OCI-LY1 (cell line): ENCODE measurements at regions not wholly inside any gene's neighbourhood (a gene's known extent, or its start where the extent isn't known, plus 50 kb on each side); places are given as distances from the start of the nearest gene placed in this dataset.

Experiments
- H2AFZ ChIP-seq: fragments of 200-600 bp; sonication (generic), shearing (Covaris generic); 2 replicates; pipeline ENCODE4 v1.6.0; 2014; ENCODE audit warnings: antibody characterized with exemption, mild to moderate bottlenecking, low read length
- H3F3A ChIP-seq: fragments of 200-600 bp; sonication (generic), shearing (Covaris generic); 2 replicates; pipeline ENCODE4 v1.6.0; 2014; ENCODE audit warnings: mild to moderate bottlenecking, antibody characterized with exemption, low read length, moderate library complexity; ENCODE audit not compliant: insufficient read depth
- H3K27ac ChIP-seq: fragments of 200-600 bp; sonication (generic); 2 replicates; pipeline ENCODE4 v1.5.1; 2014; ENCODE audit warnings: low read length, mixed run types, mild to moderate bottlenecking, low read depth; ENCODE audit not compliant: poor library complexity, severe bottlenecking
- H3K27me3 ChIP-seq: fragments of 200-600 bp; sonication (generic); 2 replicates; pipeline ENCODE4 v1.6.0; 2014; ENCODE audit warnings: antibody characterized with exemption, mild to moderate bottlenecking, low read length, moderate library complexity; ENCODE audit not compliant: insufficient read depth
- H3K36me3 ChIP-seq: fragments of 200-600 bp; sonication (generic); 2 replicates; pipeline ENCODE4 v1.6.1; 2014; ENCODE audit warnings: mild to moderate bottlenecking, antibody characterized with exemption, low read length, moderate library complexity, mixed read lengths; ENCODE audit not compliant: insufficient read depth
- H3K4me1 ChIP-seq: fragments of 200-600 bp; sonication (generic); 2 replicates; pipeline ENCODE4 v1.5.1; 2014; ENCODE audit warnings: mild to moderate bottlenecking, low read length, moderate library complexity; ENCODE audit not compliant: insufficient read depth, severe bottlenecking
- H3K4me2 ChIP-seq: fragments of 200-600 bp; sonication (generic), shearing (Covaris generic); 2 replicates; pipeline ENCODE4 v1.6.1; 2014; ENCODE audit warnings: low read length
- H3K4me3 ChIP-seq: fragments of 200-600 bp; sonication (generic); 2 replicates; pipeline ENCODE4 v1.5.1; 2014; ENCODE audit warnings: low read length, low read depth, mild to moderate bottlenecking, mixed read lengths; ENCODE audit not compliant: poor library complexity, severe bottlenecking
- H3K79me2 ChIP-seq: fragments of 200-600 bp; shearing (Covaris generic); 2 replicates; pipeline ENCODE4 v1.6.1; 2016; ENCODE audit warnings: mixed run types, low read length, mixed read lengths; ENCODE audit not compliant: insufficient read depth
- H3K9ac ChIP-seq: fragments of 200-600 bp; sonication (generic), shearing (Covaris generic); 2 replicates; pipeline ENCODE4 v1.6.1; 2014; ENCODE audit warnings: mild to moderate bottlenecking, low read length, mixed read lengths
- H3K9me2 ChIP-seq: fragments of 200-600 bp; sonication (generic), shearing (Covaris generic); 2 replicates; pipeline ENCODE4 v1.6.1; 2014; ENCODE audit warnings: low read depth, mild to moderate bottlenecking, low read length, mixed read lengths
- H3K9me3 ChIP-seq: fragments of 200-600 bp; shearing (Covaris generic); 2 replicates; pipeline ENCODE4 v1.6.1; 2014; ENCODE audit warnings: low read length, mixed read lengths
- H4K20me1 ChIP-seq: fragments of 200-600 bp; sonication (generic), shearing (Covaris generic); 2 replicates; pipeline ENCODE4 v1.6.0; 2016; ENCODE audit warnings: mild to moderate bottlenecking, low read length; ENCODE audit not compliant: insufficient read depth
- EZH2 ChIP-seq: fragments of 200-600 bp; sonication (generic), shearing (Covaris generic); IDR thresholded peaks from 2 replicates; pipeline ENCODE4 v1.8.0; 2017; ENCODE audit warnings: borderline replicate concordance, mixed run types, mild to moderate bottlenecking, antibody characterized with exemption, low read length, moderate library complexity, mixed read lengths
- TF ChIP-seq, protein P1 (sequence below): fragments of 200-600 bp; sonication (generic), shearing (Covaris generic); IDR thresholded peaks from 2 replicates; pipeline ENCODE4 v1.5.1; 2017; ENCODE audit warnings: mild to moderate bottlenecking, antibody characterized with exemption, low read length, moderate library complexity, mixed read lengths

GRCh38 chr10:131805696-131806095 lies 95.1 kb upstream of the PPP2R2D start:
- no peaks in the 10 kb centered on the region for H3K9me2 ChIP-seq
- no peaks in the 10 kb centered on the region for H3K79me2 ChIP-seq
- no peaks in the 10 kb centered on the region for H3K4me1 ChIP-seq
- H3K4me2 ChIP-seq, result no peak overlapping the region
- TF ChIP-seq EZH2, result no peak
- TF ChIP-seq, protein P1, sequence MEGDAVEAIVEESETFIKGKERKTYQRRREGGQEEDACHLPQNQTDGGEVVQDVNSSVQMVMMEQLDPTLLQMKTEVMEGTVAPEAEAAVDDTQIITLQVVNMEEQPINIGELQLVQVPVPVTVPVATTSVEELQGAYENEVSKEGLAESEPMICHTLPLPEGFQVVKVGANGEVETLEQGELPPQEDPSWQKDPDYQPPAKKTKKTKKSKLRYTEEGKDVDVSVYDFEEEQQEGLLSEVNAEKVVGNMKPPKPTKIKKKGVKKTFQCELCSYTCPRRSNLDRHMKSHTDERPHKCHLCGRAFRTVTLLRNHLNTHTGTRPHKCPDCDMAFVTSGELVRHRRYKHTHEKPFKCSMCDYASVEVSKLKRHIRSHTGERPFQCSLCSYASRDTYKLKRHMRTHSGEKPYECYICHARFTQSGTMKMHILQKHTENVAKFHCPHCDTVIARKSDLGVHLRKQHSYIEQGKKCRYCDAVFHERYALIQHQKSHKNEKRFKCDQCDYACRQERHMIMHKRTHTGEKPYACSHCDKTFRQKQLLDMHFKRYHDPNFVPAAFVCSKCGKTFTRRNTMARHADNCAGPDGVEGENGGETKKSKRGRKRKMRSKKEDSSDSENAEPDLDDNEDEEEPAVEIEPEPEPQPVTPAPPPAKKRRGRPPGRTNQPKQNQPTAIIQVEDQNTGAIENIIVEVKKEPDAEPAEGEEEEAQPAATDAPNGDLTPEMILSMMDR, result no peak
- no peak overlapping the region for H3K4me3 ChIP-seq
- H3K9ac ChIP-seq, result no peak overlapping the region
- no peaks in the 10 kb centered on the region for H3K27me3 ChIP-seq
- H3F3A ChIP-seq, result no peaks in the 10 kb centered on the region
- H2AFZ ChIP-seq, result no peak overlapping the region
- no peaks in the 10 kb centered on the region for H3K36me3 ChIP-seq
- no peaks in the 10 kb centered on the region for H4K20me1 ChIP-seq
- H3K9me3 ChIP-seq, result no peaks in the 10 kb centered on the region
- no peak overlapping the region for H3K27ac ChIP-seq

DNA sequence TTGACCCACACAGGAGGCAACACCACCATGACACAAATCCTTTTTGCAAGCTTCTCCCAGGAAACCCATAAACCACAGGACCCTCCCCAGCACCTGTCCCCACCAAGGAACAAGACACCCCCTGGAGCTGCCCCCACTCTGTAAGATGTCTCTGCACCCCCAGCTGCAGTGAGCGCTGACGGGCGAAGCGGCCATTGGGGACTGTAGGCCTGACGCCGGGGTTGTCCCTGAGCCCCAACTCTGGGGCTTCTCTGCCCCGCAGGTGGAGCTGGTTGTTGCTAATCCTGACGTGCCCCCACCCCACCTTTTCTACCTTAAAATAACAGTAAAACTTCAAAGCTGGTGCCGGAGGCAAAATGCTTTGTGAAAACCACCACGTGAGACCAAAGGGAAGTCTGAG lies 94.7 kb upstream of the PPP2R2D start:
- no peaks in the 10 kb centered on the region for H4K20me1 ChIP-seq
- no peaks in the 10 kb centered on the region for H3K27me3 ChIP-seq
- H3K4me3 ChIP-seq, result no peak overlapping the region
- no peak overlapping the region for H3K27ac ChIP-seq
- H3K79me2 ChIP-seq, result no peaks in the 10 kb centered on the region
- no peak overlapping the region for H2AFZ ChIP-seq
- no peaks in the 10 kb centered on the region for H3K9me3 ChIP-seq
- H3K9ac ChIP-seq, result no peak overlapping the region
- no peak overlapping the region for H3K4me2 ChIP-seq
- H3F3A ChIP-seq, result no peaks in the 10 kb centered on the region
- H3K9me2 ChIP-seq, result no peaks in the 10 kb centered on the region
- H3K36me3 ChIP-seq, result no peaks in the 10 kb centered on the region
- no peaks in the 10 kb centered on the region for H3K4me1 ChIP-seq
- TF ChIP-seq, protein P1, result no peak
- no peak for TF ChIP-seq EZH2

DNA sequence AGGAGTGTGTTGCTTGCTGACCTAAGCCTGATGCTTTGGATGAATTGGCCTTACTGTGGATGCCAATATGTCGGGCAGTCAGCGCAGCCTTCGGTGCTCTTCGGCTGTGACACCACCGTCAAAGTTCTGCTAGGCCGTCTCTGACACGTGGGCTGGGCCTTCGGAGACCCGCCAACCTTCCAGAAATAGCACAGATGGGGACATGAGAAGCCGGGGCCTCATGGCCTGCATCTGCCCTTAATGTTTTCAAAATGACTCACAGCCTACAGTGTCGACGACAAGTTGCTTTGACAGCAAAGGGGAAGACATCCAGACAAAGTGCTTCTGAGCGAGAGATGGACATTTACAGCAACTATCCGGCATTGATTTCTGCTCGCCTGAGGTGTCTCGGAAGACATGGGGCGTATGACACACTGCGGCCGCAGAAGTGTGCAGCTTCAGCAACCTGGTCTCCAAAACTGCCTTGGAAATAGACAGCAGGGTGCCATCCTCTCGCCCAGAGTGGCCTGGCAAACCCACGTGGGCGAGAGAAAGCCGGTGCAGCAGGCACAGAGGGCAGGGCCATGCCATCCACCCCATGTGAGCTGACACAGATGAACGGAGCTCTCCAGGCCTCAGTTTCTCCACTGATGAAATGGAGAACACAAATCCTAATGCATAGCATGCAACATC lies 94.0 kb upstream of the PPP2R2D start:
- H3K27ac ChIP-seq, result no peak overlapping the region
- no peaks in the 10 kb centered on the region for H3K79me2 ChIP-seq
- no peaks in the 10 kb centered on the region for H3K9me3 ChIP-seq
- H3K4me1 ChIP-seq, result no peaks in the 10 kb centered on the region
- no peaks in the 10 kb centered on the region for H4K20me1 ChIP-seq
- H3K36me3 ChIP-seq, result no peaks in the 10 kb centered on the region
- TF ChIP-seq, protein P1, result no peak
- no peak for TF ChIP-seq EZH2
- H3K9ac ChIP-seq, result no peak overlapping the region
- H3K9me2 ChIP-seq, result no peaks in the 10 kb centered on the region
- no peak overlapping the region for H3K4me3 ChIP-seq
- no peak overlapping the region for H3K4me2 ChIP-seq
- no peaks in the 10 kb centered on the region for H3F3A ChIP-seq
- H3K27me3 ChIP-seq, result no peaks in the 10 kb centered on the region
- H2AFZ ChIP-seq, result no peak overlapping the region
